ENCODE measurements at regions not wholly inside any gene's neighbourhood (a gene's known extent, or its start where the extent isn't known, plus 50 kb on each side); places are given as distances from the start of the nearest gene placed in this dataset.

DNA sequence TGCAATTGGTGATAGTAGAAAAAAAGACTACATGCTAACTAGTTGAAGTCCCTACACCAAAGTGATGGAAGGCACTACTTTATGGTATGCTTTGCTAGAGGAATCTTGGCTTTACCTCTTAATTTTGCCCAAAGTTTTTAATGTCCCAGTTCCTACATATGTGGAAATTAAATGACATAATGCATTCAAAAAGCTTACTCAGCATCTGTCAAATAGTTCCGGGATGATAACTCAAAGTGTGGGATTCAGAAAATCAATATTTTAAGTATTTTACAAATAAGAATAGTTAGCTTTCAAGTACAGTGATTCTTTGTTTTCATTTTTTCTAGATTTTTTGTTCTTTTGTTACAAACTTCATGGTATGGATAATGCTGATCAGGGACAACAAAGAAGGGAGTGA lies 211.6 kb downstream of the PCDH20 start:
- Histone ChIP-seq H3K18ac (ENCODE audit: extremely low read depth, low read length) (no peak overlapping the region), H3K23me2 (ENCODE audit: low read depth, low read length) (peaks cover 6% of the 10 kb centered on the region; the same call in 1 of the 2 replicates), H3K79me1 (ENCODE audit: low read depth, low read length) (no peaks in the 10 kb centered on the region), H3K27me3 (replicated peaks in 1 of 4; ENCODE audit: control insufficient read depth in 3 of 4, extremely low read depth in 1 of 4, insufficient read depth in 3 of 4, low read length in 3 of 4) (peaks cover 3 to 16% (median 10%) of the 10 kb centered on the region in 4 experiments; a peak in 4 of 7 replicates), H2BK12ac (ENCODE audit: low read depth, low read length) (no peak overlapping the region), H3K27ac (ENCODE audit: low read depth, low read length) (no peak overlapping the region), H3K4me3 (ENCODE audit: extremely low read depth in 1 of 4, insufficient read depth in 2 of 4, low read depth in 3 of 4, low read length in 4 of 4) (no peak overlapping the region), H2BK120ac (replicated peaks; ENCODE audit: low read depth, low read length) (no peak overlapping the region), H4K5ac (ENCODE audit: insufficient read length, low read depth, low read length) (no peak overlapping the region), H2AK5ac (ENCODE audit: low read depth, low read length) (no peak overlapping the region), H3K79me2 (ENCODE audit: control insufficient read depth in 1 of 2, insufficient read depth in 2 of 2, low read length in 2 of 2) (no peaks in the 10 kb centered on the region), H3K4me1 (replicated peaks in 1 of 4; ENCODE audit: control insufficient read depth in 3 of 4, insufficient read depth in 4 of 4, low read length in 3 of 4) (no peaks in the 10 kb centered on the region; a peak in 3 of 7 replicates), H3K23ac (ENCODE audit: insufficient read length) (no peak overlapping the region), H2BK15ac (ENCODE audit: low read length) (no peak overlapping the region), H3K4ac (replicated peaks; ENCODE audit: insufficient read length, low read depth, low read length) (no peak overlapping the region), H3K9ac (replicated peaks in 1 of 4; ENCODE audit: extremely low read depth in 1 of 4, low read depth in 3 of 4, low read length in 3 of 4) (no peak overlapping the region), H3K4me2 (ENCODE audit: insufficient read depth in 1 of 2, low read depth in 2 of 2, low read length in 2 of 2) (no peak overlapping the region), H3K9me3 (ENCODE audit: insufficient read depth in 2 of 2, low read depth in 1 of 2, low read length in 1 of 2) (no peaks in the 10 kb centered on the region), H3K56ac (replicated peaks; ENCODE audit: insufficient read length, low read depth, low read length) (no peak overlapping the region), H4K20me1 (replicated peaks in 1 of 2; ENCODE audit: control insufficient read depth in 1 of 2, insufficient read depth in 2 of 2, low read length in 2 of 2) (peaks cover 0 to 1% of the 10 kb centered on the region in 2 experiments), H2BK5ac (ENCODE audit: low read depth, low read length) (no peak overlapping the region), H4K8ac (ENCODE audit: extremely low read depth, insufficient read depth, low read length) (no peak overlapping the region), H2BK20ac (ENCODE audit: low read length) (no peak overlapping the region), H2AFZ (ENCODE audit: low read length) (no peak overlapping the region), H4K91ac (replicated peaks; ENCODE audit: insufficient read length, low read length) (no peak overlapping the region), H3K14ac (ENCODE audit: insufficient read length) (no peak overlapping the region), H3K36me3 (ENCODE audit: control insufficient read depth in 2 of 4, insufficient read depth in 4 of 4, low read length in 3 of 4) (no peaks in the 10 kb centered on the region)
- DNase-seq (ENCODE audit: low read depth in 1 of 2, low spot score in 2 of 2): no peak
- 88% methylated on average over 1 of the region's 1 CpG; no CpG with 5 or more reads in 1 of the 2 experiments for WGBS, 2 experiments (ENCODE audit: extremely low coverage in 1 of 2, insufficient coverage in 1 of 2, insufficient read length in 1 of 2, insufficient replicate concordance in 2 of 2, low coverage in 1 of 2, low lambda C conversion rate in 2 of 2, missing lambda C conversion rate in 1 of 2)
- CTCF ChIA-PET (ENCODE audit: partially characterized antibody): interaction anchor here (1.0 kb wide), 1 partner anchor 11 kb away, joined by 4 read pairs; no protein-coding TSS in a partner anchor
- POLR2A ChIA-PET (ENCODE audit: partially characterized antibody): no interaction called here
- FAIRE-seq: no peak
- TF ChIP-seq, protein P1, sequence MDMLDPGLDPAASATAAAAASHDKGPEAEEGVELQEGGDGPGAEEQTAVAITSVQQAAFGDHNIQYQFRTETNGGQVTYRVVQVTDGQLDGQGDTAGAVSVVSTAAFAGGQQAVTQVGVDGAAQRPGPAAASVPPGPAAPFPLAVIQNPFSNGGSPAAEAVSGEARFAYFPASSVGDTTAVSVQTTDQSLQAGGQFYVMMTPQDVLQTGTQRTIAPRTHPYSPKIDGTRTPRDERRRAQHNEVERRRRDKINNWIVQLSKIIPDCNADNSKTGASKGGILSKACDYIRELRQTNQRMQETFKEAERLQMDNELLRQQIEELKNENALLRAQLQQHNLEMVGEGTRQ (IDR thresholded peaks at IDR 0.05; ENCODE audit: low read length): no peak
- TF ChIP-seq RXRA (IDR thresholded peaks at IDR 0.05; ENCODE audit: insufficient read depth, low read depth, low read length) (no peak), GABPA (IDR thresholded peaks at IDR 0.05; ENCODE audit: borderline replicate concordance, insufficient read depth, low read length) (no peak), MAFK (IDR thresholded peaks at IDR 0.05; ENCODE audit: low read depth, low read length) (no peak; the same call in 1 of the 2 replicates), SP4 (IDR thresholded peaks at IDR 0.05; ENCODE audit: low read length) (no peak), TEAD4 (IDR thresholded peaks at IDR 0.05; ENCODE audit: low read depth, low read length) (no peak), CHD2 (IDR thresholded peaks at IDR 0.05; ENCODE audit: low read length) (no peak), KDM4A (IDR thresholded peaks at IDR 0.05; ENCODE audit: low read depth, low read length, severe bottlenecking) (no peak), SP1 (IDR thresholded peaks at IDR 0.05; ENCODE audit: low read depth, low read length) (no peak), RFX5 (IDR thresholded peaks at IDR 0.05; ENCODE audit: borderline replicate concordance, low read depth, low read length) (no peak)
- TF ChIP-seq, protein P2, sequence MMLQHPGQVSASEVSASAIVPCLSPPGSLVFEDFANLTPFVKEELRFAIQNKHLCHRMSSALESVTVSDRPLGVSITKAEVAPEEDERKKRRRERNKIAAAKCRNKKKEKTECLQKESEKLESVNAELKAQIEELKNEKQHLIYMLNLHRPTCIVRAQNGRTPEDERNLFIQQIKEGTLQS (IDR thresholded peaks at IDR 0.05; ENCODE audit: insufficient read depth, low read depth, low read length): no peak
